Keratinocyte (primary cell): ENCODE measurements at regions not wholly inside any gene's neighbourhood (a gene's known extent, or its start where the extent isn't known, plus 50 kb on each side); places are given as distances from the start of the nearest gene placed in this dataset.

ENCODE experiments used
- CTCF ChIP-seq, 3 experiments: IDR thresholded peaks in 1 of 3; conservative IDR thresholded peaks in 1 of 3; optimal IDR thresholded peaks in 1 of 3; 2 replicates in 2 of 3; 3 replicates in 1 of 3; pipeline versions ENCODE3 to v1.5.1; 2011; ENCODE audit warnings: low read length in 3 of 3, mild to moderate bottlenecking in 3 of 3, moderate library complexity in 2 of 3, control low read depth in 1 of 3, inconsistent platforms in 1 of 3; ENCODE audit not compliant: insufficient read depth in 2 of 3; ENCODE audit errors: extremely low read depth in 1 of 3
- EZH2 ChIP-seq: IDR thresholded peaks from one replicate; pipeline ENCODE4 v1.6.1; 2012; ENCODE audit warnings: inconsistent platforms, mild to moderate bottlenecking, low read length, moderate library complexity

GRCh38 chr5:21121213-21121612 lies 1133.2 kb upstream of the CDH18 start:
- TF ChIP-seq CTCF (optimal IDR thresholded peaks at IDR 0.05 in 1 of 3, IDR thresholded peaks at IDR 0.05 in 1 of 3, conservative IDR thresholded peaks at IDR 0.05 in 1 of 3; ENCODE audit: extremely low read depth in 1 of 3, insufficient read depth in 2 of 3, low read length in 3 of 3), result no peak
- no peak for TF ChIP-seq EZH2
